IMR-90 (cell line): ENCODE measurements at regions not wholly inside any gene's neighbourhood (a gene's known extent, or its start where the extent isn't known, plus 50 kb on each side); places are given as distances from the start of the nearest gene placed in this dataset.

Source experiments
- CEBPB ChIP-seq: IDR thresholded peaks from 2 replicates; pipeline ENCODE4 v1.6.1; 2012; ENCODE audit warnings: low read depth, low read length, improper control_type of control experiment
- CHD1 ChIP-seq: IDR thresholded peaks from 2 replicates; pipeline ENCODE4 v1.6.1; 2012; ENCODE audit warnings: low read depth, low read length, improper control_type of control experiment
- FOS ChIP-seq: fragments of 150-350 bp; IDR thresholded peaks from 2 replicates; pipeline ENCODE4 v1.6.1; 2016; ENCODE audit warnings: low read depth, low read length
- MAFK ChIP-seq: IDR thresholded peaks from 2 replicates; pipeline ENCODE4 v1.6.1; 2012; ENCODE audit warnings: low read depth, low read length, improper control_type of control experiment
- MXI1 ChIP-seq: IDR thresholded peaks from 2 replicates; pipeline ENCODE4 v1.6.1; 2012; ENCODE audit warnings: low read depth, mild to moderate bottlenecking, low read length, moderate library complexity, borderline replicate concordance
- POLR2A ChIP-seq: IDR thresholded peaks from 2 replicates; pipeline ENCODE4 v1.6.1; 2012; ENCODE audit warnings: mild to moderate bottlenecking, low read depth, low read length
- RFX5 ChIP-seq: IDR thresholded peaks from 2 replicates; pipeline ENCODE4 v1.8.0; 2012; ENCODE audit warnings: low read depth, mild to moderate bottlenecking, low read length, moderate library complexity
- SMC3 ChIP-seq: fragments of 150-350 bp; IDR thresholded peaks from 2 replicates; pipeline ENCODE4 v1.6.1; 2016; ENCODE audit warnings: low read depth, mild to moderate bottlenecking, antibody characterized with exemption, low read length, moderate library complexity
- TF ChIP-seq, protein P1 (sequence below): conservative IDR thresholded peaks from 2 replicates; pipeline ENCODE4 v1.5.1; 2012; ENCODE audit warnings: mild to moderate bottlenecking, low read depth, low read length, improper control_type of control experiment
- TF ChIP-seq, protein P2 (sequence below): fragments of 150-350 bp; IDR thresholded peaks from 2 replicates; pipeline ENCODE4 v1.6.1; 2017; ENCODE audit warnings: mild to moderate bottlenecking, antibody characterized with exemption, low read length, low read depth

DNA sequence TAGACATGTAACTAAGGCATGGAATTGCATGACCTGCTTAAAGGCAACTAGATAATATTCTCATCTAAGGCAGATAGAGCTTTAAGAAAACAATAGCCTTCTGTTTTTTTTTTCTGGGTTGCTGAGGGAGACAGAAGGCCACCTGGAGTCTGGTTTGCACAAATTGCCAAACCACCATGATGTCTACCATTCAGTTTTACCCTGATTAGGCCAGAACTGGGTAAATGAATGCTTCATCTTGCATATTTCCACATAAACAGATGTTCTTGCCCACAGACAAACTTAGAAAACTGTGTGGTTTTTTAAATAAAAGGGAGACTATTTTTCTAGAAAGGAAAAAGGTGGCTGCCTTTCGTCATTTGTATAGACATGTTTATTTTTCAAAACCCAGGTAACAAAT is 278.7 kb upstream of the PRICKLE1 start:
- TF ChIP-seq, protein P1, sequence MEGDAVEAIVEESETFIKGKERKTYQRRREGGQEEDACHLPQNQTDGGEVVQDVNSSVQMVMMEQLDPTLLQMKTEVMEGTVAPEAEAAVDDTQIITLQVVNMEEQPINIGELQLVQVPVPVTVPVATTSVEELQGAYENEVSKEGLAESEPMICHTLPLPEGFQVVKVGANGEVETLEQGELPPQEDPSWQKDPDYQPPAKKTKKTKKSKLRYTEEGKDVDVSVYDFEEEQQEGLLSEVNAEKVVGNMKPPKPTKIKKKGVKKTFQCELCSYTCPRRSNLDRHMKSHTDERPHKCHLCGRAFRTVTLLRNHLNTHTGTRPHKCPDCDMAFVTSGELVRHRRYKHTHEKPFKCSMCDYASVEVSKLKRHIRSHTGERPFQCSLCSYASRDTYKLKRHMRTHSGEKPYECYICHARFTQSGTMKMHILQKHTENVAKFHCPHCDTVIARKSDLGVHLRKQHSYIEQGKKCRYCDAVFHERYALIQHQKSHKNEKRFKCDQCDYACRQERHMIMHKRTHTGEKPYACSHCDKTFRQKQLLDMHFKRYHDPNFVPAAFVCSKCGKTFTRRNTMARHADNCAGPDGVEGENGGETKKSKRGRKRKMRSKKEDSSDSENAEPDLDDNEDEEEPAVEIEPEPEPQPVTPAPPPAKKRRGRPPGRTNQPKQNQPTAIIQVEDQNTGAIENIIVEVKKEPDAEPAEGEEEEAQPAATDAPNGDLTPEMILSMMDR, result no peak
- TF ChIP-seq MAFK (no peak), CHD1 (no peak), POLR2A (no peak), SMC3 (no peak), FOS (no peak), CEBPB (no peak), RFX5 (no peak), MXI1 (no peak)
- TF ChIP-seq, protein P2, sequence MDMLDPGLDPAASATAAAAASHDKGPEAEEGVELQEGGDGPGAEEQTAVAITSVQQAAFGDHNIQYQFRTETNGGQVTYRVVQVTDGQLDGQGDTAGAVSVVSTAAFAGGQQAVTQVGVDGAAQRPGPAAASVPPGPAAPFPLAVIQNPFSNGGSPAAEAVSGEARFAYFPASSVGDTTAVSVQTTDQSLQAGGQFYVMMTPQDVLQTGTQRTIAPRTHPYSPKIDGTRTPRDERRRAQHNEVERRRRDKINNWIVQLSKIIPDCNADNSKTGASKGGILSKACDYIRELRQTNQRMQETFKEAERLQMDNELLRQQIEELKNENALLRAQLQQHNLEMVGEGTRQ, result no peak
